Cardiac septum (tissue), 1 donor: ENCODE measurements at regions not wholly inside any gene's neighbourhood (a gene's known extent, or its start where the extent isn't known, plus 50 kb on each side); places are given as distances from the start of the nearest gene placed in this dataset.
"Not testable (repeated sequence)": the region's sequence is repeated elsewhere in the genome, so short reads cannot be mapped to it uniquely, and the experiment has no call there.

Experiments used
- DNase-seq: peaks from one replicate; pipeline ENCODE4 v3.0.0-alpha.2; 2020; ENCODE audit warnings: low spot score
- intact Hi-C: fragments of 100-400 bp; cut with DNase I; formaldehyde crosslinking; loops from one replicate; pipeline ENCODE4 v1.14.0; 2022
- donor health status: DM: no; HTN: no; CAD: no.

DNA sequence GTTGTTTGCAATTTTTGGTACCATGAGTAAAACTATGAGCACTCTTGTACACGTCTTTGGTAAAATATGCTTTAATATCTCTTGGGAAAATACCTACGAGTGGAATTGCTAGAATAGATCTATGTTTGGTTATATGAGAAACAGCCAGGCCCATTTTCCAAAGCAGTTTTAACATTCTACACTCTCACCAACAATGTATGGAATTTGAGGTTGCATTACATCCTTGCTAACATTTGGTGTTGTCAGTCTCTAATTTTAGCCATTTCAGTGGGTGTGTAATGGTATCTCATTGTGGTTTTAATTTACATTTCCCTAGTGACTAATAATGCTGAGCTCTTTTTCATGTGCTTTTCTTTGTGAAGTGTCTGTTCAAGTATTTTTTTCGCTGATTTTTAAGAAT, 118.9 kb upstream of the TCF4 start:
- intact Hi-C loops, result no loop called here

GRCh38 chr18:55699233-55699765, 111.3 kb upstream of the TCF4 start:
- DNase-seq, result no peak
- intact Hi-C loops, result no loop called here

More for the DNA sequence above, 118.9 kb upstream of the TCF4 start:
- no peak for DNase-seq

GRCh38 chr18:55696811-55697210, 108.8 kb upstream of the TCF4 start:
- DNase-seq, result no peak
- intact Hi-C loops, result no loop called here

DNA sequence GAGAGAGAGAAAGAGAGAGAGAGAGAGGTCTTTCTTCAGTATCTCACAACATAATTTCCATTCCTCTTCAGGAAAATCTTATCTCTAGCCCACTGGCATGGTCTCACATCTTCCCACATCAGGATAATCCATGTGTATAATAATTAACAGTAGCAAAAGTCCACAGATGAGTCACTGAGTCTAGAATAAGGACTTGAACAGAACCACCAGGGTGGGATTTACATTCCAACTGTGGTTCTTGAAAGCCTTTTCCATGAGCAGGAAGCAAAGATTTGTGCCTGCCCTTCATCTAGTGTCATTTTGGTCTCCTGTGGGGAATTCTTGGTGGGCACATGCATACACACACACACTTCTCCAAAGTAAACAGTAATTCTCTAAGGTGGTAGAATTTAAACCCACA, 107.1 kb upstream of the TCF4 start:
- no peak for DNase-seq
- intact Hi-C loops, result no loop called here

DNA sequence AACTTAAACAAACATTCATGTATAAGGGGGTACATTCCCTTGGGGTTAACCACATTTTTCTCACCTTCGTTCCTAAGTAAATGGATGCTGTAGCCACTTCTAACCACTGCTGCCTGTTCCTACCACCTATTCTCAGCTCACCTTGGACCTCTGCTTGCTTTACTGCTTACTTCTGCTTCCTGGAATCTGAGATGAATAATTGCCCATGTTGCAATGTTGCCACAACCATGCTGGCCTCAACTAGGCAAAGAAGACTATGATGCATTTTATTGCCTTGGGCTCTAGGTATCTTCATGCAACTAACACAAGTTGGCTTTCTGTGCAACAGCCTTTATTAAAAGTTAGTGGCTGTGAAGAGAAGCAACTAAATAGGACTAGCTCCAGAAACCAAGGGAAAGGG, 106.3 kb upstream of the TCF4 start:
- no peak for DNase-seq
- intact Hi-C loops, result no loop called here

- DNase-seq, result no peak
- intact Hi-C loops, result no loop called here
Observed at GRCh38 chr18:55688030-55688429, 100.0 kb upstream of the TCF4 start.

DNA sequence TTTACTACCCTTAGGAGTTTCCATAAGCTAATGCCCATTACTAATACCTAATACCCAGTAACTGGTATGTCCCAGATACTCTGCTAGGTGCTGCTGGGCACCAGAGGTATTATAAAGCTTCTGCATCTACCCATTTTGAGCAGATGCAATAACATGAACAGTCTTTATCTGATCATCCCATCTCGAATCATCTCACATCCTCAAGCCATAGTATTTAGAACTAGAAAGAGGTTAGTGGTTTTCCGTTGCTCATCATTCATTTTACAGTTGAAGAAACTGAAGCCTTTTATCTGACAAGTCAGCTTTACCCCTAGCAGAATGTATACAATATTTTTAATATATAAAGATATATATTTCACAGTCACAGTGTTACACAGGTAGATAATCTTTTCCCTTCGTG, 99.1 kb upstream of the TCF4 start:
- intact Hi-C loops, result no loop called here
- DNase-seq, result no peak

DNA sequence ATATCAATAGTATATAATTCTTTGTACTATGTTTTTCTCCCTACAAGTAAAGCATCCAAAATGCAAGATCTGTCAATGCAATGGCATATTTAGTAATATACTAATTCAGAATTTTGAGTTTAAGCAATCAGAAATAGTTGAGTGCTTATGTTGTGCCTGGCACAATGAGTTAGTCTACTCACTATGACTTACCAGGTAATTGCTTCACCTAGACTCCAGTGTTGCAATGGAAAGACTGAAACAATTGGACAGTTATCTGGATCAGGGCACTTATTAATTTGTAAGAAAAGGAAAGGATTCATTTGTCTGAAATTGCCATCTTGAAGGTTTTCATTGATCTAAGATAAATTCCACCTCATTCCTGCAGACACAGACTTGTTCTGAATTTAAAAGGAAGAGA, 97.6 kb upstream of the TCF4 start:
- intact Hi-C loops, result no loop called here

GRCh38 chr18:55672574-55673361, 84.8 kb upstream of the TCF4 start:
- intact Hi-C loops, result no loop called here
- no peak for DNase-seq

More for the DNA sequence above, 97.6 kb upstream of the TCF4 start:
- no peak for DNase-seq

- DNase-seq, result no peak
- intact Hi-C loops, result no loop called here
Observed at GRCh38 chr18:55665506-55665905, 77.5 kb upstream of the TCF4 start.

DNA sequence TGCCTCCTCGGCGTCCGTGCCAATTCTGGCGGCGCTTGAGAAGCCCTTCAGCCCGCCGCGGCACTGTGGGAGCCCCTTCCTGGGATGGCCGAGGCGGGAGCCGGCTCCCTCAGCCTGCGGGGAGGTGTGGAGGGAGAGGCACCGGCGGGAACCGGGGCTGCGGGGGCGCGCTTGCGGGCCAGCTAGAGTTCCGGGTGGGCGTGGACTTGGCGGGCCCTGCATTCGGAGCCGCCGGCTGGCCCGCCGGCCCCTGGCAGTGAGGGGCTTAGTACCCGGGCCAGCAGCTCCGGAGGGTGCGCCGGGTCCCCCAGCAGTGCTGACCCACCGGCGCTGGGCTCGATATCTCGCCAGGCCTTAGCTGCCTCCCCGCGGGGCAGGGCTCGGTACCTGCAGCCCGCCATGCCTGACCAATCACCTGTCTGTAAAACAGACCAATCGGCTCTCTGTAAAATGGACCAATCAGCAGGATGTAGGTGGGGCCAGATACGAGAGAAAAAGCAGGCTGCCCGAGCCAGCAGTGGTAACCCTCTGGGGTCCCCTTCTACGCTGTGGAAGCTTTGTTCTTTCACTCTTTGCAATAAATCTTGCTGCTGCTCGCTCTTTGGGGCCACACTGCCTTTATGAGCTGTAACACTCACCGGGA, 76.9 kb upstream of the TCF4 start:
- intact Hi-C loops, DNase-seq: not testable (repeated sequence)

GRCh38 chr18:55663891-55664290, 75.9 kb upstream of the TCF4 start:
- intact Hi-C loops, result no loop called here
- no peak for DNase-seq

DNA sequence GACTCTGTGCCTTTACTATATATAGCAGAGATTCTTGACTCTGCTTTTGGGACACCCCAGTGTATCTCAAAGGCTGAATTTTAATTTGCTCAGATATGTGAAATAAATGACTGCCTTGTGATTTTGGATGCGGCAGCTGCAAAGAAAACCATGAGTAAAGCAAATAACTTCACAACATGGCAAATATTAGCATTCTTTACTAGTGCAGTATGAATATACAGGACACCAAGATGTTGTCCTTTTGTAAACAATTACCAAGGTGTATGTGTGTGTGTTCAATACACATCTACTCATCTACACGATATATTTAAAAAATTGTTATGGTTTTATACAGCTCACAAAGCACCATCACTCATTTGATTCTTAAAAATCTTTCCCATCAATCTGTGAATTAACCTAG, 70.6 kb upstream of the TCF4 start:
- DNase-seq, result no peak
- intact Hi-C loops, result no loop called here

DNA sequence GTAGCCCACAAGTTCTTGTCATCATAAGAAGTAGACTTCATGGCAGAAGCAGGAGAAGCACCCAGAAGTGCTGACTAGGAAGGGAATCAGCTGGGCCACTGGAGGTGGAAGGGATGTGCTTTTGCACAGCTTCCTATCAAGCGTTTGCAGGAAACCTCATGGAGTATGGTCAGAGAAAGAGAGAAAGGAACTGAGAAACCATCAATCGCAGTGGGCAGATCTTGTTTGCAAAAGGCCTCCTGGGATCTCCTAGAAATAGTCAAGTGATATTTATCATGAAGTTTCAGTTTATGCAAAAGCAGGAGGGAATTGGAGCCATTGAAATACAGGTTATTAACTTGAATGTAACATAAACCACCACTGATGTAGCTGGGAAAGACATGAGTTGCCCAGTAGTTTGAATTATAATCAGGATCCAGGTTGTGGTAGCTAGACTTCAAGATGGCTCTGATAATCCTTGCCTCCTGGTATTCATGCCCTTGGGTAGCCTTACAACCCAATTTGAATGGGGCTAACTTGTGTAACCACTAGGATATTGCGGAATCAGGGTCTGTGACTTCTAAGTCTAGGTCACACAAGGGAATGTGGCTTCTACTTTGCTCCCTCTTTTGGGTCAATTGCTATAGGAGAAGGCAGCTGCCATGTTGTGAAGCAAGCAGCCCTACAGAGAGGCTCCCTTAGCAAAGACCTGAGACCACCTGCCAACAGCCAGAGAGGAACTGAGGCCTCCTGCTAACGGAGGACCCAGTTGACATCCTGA, 69.8 kb upstream of the TCF4 start:
- DNase-seq, result no peak
- intact Hi-C loops, result no loop called here

GRCh38 chr18:55654986-55655385, 67.0 kb upstream of the TCF4 start:
- DNase-seq, result no peak

DNA sequence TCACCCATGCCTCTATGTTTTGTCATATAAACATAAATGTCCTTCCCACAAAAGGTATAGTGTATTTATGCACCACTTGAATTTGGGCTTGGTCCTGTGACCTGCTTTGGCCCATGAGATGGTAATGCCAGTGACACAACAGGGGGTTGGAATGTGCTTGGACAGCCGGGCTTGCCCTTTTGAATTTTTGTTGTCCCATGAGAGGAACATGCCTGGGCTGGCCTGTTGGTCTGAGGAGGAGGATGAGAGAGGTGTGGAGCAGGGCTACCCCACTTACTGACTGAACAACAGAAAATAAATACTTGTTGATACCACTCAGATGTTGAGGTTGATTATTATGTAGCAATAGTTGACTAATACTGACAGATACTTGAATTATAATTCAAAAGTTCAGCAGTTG, 63.2 kb upstream of the TCF4 start:
- intact Hi-C loops, result no loop called here
- DNase-seq, result no peak

More at GRCh38 chr18:55654986-55655385, 67.0 kb upstream of the TCF4 start:
- intact Hi-C loops, result no loop called here

GRCh38 chr18:55650363-55650870, 62.4 kb upstream of the TCF4 start:
- no peak for DNase-seq
- intact Hi-C loops, result no loop called here

DNA sequence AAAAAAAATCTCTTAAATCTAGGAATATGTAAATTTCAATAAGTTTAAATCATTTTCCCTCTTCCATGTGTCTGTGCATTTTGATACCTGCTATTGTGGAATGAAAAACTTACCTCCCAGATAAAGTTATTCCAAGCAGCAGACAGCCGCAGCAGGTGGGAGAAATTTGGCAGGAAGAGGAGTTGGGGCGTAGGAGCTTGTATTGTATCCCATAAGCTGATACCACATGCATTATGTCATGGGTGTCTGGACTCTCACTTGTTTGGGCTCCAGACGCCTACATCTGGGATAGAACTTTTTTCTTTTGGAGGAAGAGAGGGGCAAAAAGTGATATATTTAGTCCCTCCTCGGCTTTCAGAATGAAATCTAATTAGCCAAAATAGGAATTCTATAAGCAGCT, 59.3 kb upstream of the TCF4 start:
- no peak for DNase-seq
- intact Hi-C loops, result no loop called here

- DNase-seq, result no peak
- intact Hi-C loops, result no loop called here
Observed at GRCh38 chr18:55642191-55642590, 54.2 kb upstream of the TCF4 start.

DNA sequence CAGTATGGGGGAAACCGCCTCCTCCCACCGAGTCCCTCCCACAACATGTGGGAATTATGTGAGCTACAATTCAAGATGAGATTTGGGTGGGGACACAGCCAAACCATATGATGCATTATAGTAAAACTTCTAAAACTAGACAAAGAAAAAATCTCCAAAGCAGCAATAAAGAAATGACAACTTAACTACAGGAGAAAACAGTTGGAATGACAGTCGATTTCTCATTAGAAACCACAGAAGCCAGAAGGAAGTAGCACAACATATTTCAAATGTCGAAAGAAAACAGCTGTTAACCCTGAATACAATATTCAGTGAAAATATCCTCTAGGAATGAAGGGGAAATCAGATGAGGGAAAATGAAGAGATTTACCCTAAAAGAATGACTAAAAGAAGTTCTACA, 53.5 kb upstream of the TCF4 start:
- intact Hi-C loops, result no loop called here

More for the DNA sequence above, 53.5 kb upstream of the TCF4 start:
- no peak for DNase-seq
